Activated T-cell treated with anti-CD3 and anti-CD28 coated beads for 1 hour (primary cell): ENCODE measurements at regions not wholly inside any gene's neighbourhood (a gene's known extent, or its start where the extent isn't known, plus 50 kb on each side); places are given as distances from the start of the nearest gene placed in this dataset.

ENCODE experiments used
- DNase-seq: peaks from one replicate; pipeline ENCODE4 v3.0.0-alpha.2; 2020; ENCODE audit warnings: low read depth

GRCh38 chr2:120917886-120918285 is 182.2 kb downstream of the GLI2 start:
- DNase-seq: no peak

GRCh38 chr2:120919216-120919615 is 183.5 kb downstream of the GLI2 start:
- DNase-seq: no peak

GRCh38 chr2:120919771-120920453 is 184.2 kb downstream of the GLI2 start:
- no peak for DNase-seq

GRCh38 chr2:120920454-120921148 is 184.9 kb downstream of the GLI2 start:
- DNase-seq: no peak

- DNase-seq: no peak
Observed at GRCh38 chr2:120921457-120921856, 185.8 kb downstream of the GLI2 start.

GRCh38 chr2:120922571-120923332 is 187.1 kb downstream of the GLI2 start:
- no peak for DNase-seq

- DNase-seq: no peak
Observed at GRCh38 chr2:120923426-120923825, 187.8 kb downstream of the GLI2 start.

GRCh38 chr2:120924924-120925323 is 189.3 kb downstream of the GLI2 start:
- DNase-seq: no peak

GRCh38 chr2:120926463-120927264 is 191.0 kb downstream of the GLI2 start:
- no peak for DNase-seq

- no peak for DNase-seq
Observed at GRCh38 chr2:120927265-120927628, 191.6 kb downstream of the GLI2 start.

GRCh38 chr2:120929829-120930228 is 194.2 kb downstream of the GLI2 start:
- DNase-seq: no peak

- no peak for DNase-seq
Observed at GRCh38 chr2:120930236-120930635, 194.6 kb downstream of the GLI2 start.

- no peak for DNase-seq
Observed at GRCh38 chr2:120930864-120931263, 195.2 kb downstream of the GLI2 start.

- no peak for DNase-seq
Observed at GRCh38 chr2:120932472-120932871, 196.8 kb downstream of the GLI2 start.

GRCh38 chr2:120932881-120933280 is 197.2 kb downstream of the GLI2 start:
- DNase-seq: no peak

GRCh38 chr2:120933693-120934573 is 198.3 kb downstream of the GLI2 start:
- no peak for DNase-seq

GRCh38 chr2:120934574-120935338 is 199.1 kb downstream of the GLI2 start:
- DNase-seq: no peak

- no peak for DNase-seq
Observed at GRCh38 chr2:120935339-120936313, 200.0 kb downstream of the GLI2 start.
